K562 (cell line): ENCODE measurements at regions not wholly inside any gene's neighbourhood (a gene's known extent, or its start where the extent isn't known, plus 50 kb on each side); places are given as distances from the start of the nearest gene placed in this dataset.

Source experiments
- ATAC-seq: fragments of 200-7000 bp; cut with Tn5 transposase; 3 replicates; pipeline ENCODE4 v1.9.1; 2020; ENCODE audit warnings: moderate library complexity
- BruUV-seq: library from RNA; stranded (reverse); fragments of 400-500 nt; replicated peaks from 2 replicates; lab custom pipeline; 2021; lab: Mats Ljungman, UMichigan
- CTCF ChIA-PET: fragments of 300-600 bp; formaldehyde crosslinking; extraction: SDS; loops from one replicate; lab custom pipeline; 2021; ENCODE audit warnings: low intra/inter-chr PET ratio; lab: Yijun Ruan, JAX
- POLR2A ChIA-PET: fragments of 300-600, 350-650 bp; sonication (Branson Sonifier 250); formaldehyde crosslinking; extraction: SDS; loops from one replicate; lab custom pipeline; 2021; ENCODE audit warnings: antibody characterized with exemption, inconsistent platforms; lab: Yijun Ruan, JAX
- DNase-seq, 4 experiments: peaks; one replicate each; pipeline versions ENCODE4 v3.0.0 to v3.0.0-alpha.2; 2011 to 2018; ENCODE audit warnings: low spot score in 3 of 4, mixed read lengths in 3 of 4; ENCODE audit errors: extremely low read depth in 1 of 4
- FAIRE-seq: peaks from 2 replicates; lab custom pipeline; 2011; peaks lifted over from hg19 to GRCh38; lab: Jason Lieb, UNC
- H2AFZ ChIP-seq: 2 replicates; pipeline ENCODE4 v1.6.0; 2011; ENCODE audit warnings: low read depth, low read length, control low read depth, inconsistent platforms
- H3K27ac ChIP-seq: fragments of 200-600 bp; 3 replicates; pipeline ENCODE4 v1.8.0; 2011; ENCODE audit warnings: low read depth, mild to moderate bottlenecking, control low read depth, inconsistent platforms, low read length, moderate library complexity, mixed read lengths; ENCODE audit errors: extremely low read depth
- H3K27me3 ChIP-seq, 2 experiments: fragments of 300-600 bp in 1 of 2; 2 replicates in 1 of 2; 3 replicates in 1 of 2; pipeline versions ENCODE4 v1.6.0 to v1.8.0; 2011; ENCODE audit warnings: inconsistent platforms in 2 of 2, low read length in 2 of 2, mild to moderate bottlenecking in 1 of 2, mixed read lengths in 1 of 2, moderate library complexity in 1 of 2; ENCODE audit not compliant: control insufficient read depth in 2 of 2, insufficient read depth in 2 of 2
- H3K36me3 ChIP-seq: fragments of 300-600 bp; 3 replicates; pipeline ENCODE4 v1.8.0; 2011; ENCODE audit warnings: mild to moderate bottlenecking, low read length, inconsistent platforms; ENCODE audit not compliant: control insufficient read depth, insufficient read depth
- H3K4me1 ChIP-seq, 2 experiments: fragments of 200-600 bp in 1 of 2; replicated peaks in 1 of 2; 2 replicates in 1 of 2; 3 replicates in 1 of 2; pipeline versions ENCODE4 v1.5.1 to v1.8.0; 2011; ENCODE audit warnings: inconsistent platforms in 2 of 2, low read length in 2 of 2, mild to moderate bottlenecking in 1 of 2, mixed read lengths in 1 of 2, moderate library complexity in 1 of 2; ENCODE audit not compliant: control insufficient read depth in 2 of 2, insufficient read depth in 2 of 2
- H3K4me2 ChIP-seq: 2 replicates; pipeline ENCODE4 v1.6.1; 2011; ENCODE audit warnings: low read length, control low read depth, inconsistent platforms, mixed read lengths; ENCODE audit not compliant: insufficient read depth
- H3K4me3 ChIP-seq: fragments of 200-600 bp; sonication (generic), shearing (Covaris generic); 2 replicates; pipeline ENCODE4 v1.5.1; 2016; ENCODE audit warnings: control low read depth, inconsistent platforms
- H3K79me2 ChIP-seq: fragments of 200-600 bp; 3 replicates; pipeline ENCODE4 v1.8.0; 2011; ENCODE audit warnings: low read length, inconsistent platforms; ENCODE audit not compliant: control insufficient read depth, insufficient read depth
- H3K9ac ChIP-seq, 2 experiments: 2 replicates each; pipeline versions ENCODE4 v1.6.0 to v1.6.1; 2011; ENCODE audit warnings: low read depth in 2 of 2, low read length in 2 of 2, control low read depth in 1 of 2, inconsistent platforms in 1 of 2, mild to moderate bottlenecking in 1 of 2, mixed read lengths in 1 of 2; ENCODE audit not compliant: insufficient read depth in 1 of 2
- H3K9me1 ChIP-seq: one replicate; pipeline ENCODE4 v1.6.0; 2011; ENCODE audit warnings: inconsistent platforms, mild to moderate bottlenecking, low read length, moderate library complexity; ENCODE audit not compliant: control insufficient read depth, insufficient read depth
- H3K9me3 ChIP-seq: replicated peaks from 2 replicates; pipeline ENCODE4 v1.5.1; 2011; ENCODE audit warnings: low read depth, low read length, inconsistent platforms; ENCODE audit not compliant: control insufficient read depth, insufficient read depth
- H4K20me1 ChIP-seq: replicated peaks from 2 replicates; pipeline ENCODE4 v1.6.1; 2011; ENCODE audit warnings: low read length, inconsistent platforms, mixed read lengths; ENCODE audit not compliant: control insufficient read depth, insufficient read depth
- CREB1 ChIP-seq, 2 experiments: sonication (generic) in 1 of 2; formaldehyde crosslinking in 1 of 2; IDR thresholded peaks; 2 replicates each; pipeline versions ENCODE4 v1.6.1 to v1.8.0; 2012 to 2022; ENCODE audit warnings: inconsistent platforms in 1 of 2, mild to moderate bottlenecking in 1 of 2, missing genetic modification reagents in 1 of 2, moderate library complexity in 1 of 2
- HNRNPL ChIP-seq: fragments of 200-400 bp; formaldehyde crosslinking; IDR thresholded peaks from 2 replicates; pipeline ENCODE4 v1.6.1; 2017; ENCODE audit warnings: low read depth, mild to moderate bottlenecking, low read length
- RBM22 ChIP-seq: fragments of 200-400 bp; formaldehyde crosslinking; IDR thresholded peaks from 2 replicates; pipeline ENCODE4 v1.6.1; 2018; ENCODE audit warnings: low read length, low read depth; ENCODE audit not compliant: poor library complexity, severe bottlenecking
- ZBTB17 ChIP-seq: fragments of 450-650 bp; formaldehyde crosslinking; IDR thresholded peaks from 2 replicates; pipeline ENCODE4 v1.4.0; 2020; ENCODE audit warnings: mild to moderate bottlenecking
- ZBTB7A ChIP-seq: IDR thresholded peaks from 2 replicates; pipeline ENCODE4 v1.6.1; 2011; ENCODE audit warnings: low read depth, mild to moderate bottlenecking, low read length, moderate library complexity, borderline replicate concordance; ENCODE audit not compliant: control insufficient read depth
- ZNF695 ChIP-seq: fragments of 450-650 bp; formaldehyde crosslinking; IDR thresholded peaks from 2 replicates; pipeline ENCODE4 v1.4.0; 2020; ENCODE audit warnings: mild to moderate bottlenecking, moderate library complexity
- ZNF707 ChIP-seq: fragments of 250-450 bp; sonication (Bioruptor Pico); conservative IDR thresholded peaks from 2 replicates; pipeline ENCODE4 v1.8.0; 2022; ENCODE audit warnings: inconsistent platforms, mild to moderate bottlenecking, moderate library complexity
- ZZZ3 ChIP-seq: fragments of 450-650 bp; IDR thresholded peaks from 2 replicates; pipeline ENCODE4 v1.6.1; 2016; ENCODE audit warnings: antibody characterized with exemption, mild to moderate bottlenecking, moderate library complexity
- WGBS: fragments of 100-300 bp; shearing (Covaris generic); methylation state at CpG from one replicate; pipeline ENCODE4 v1.1.6; 2016; ENCODE audit warnings: low coverage, mixed read lengths; ENCODE audit not compliant: insufficient coverage; ENCODE audit errors: missing lambda C conversion rate; 5-methylcytosine and 5-hydroxymethylcytosine counted together
- in situ Hi-C: fragments of 300-500 bp; cut with MboI; formaldehyde crosslinking; loops from 4 replicates; pipeline ENCODE4 v1.15.0; 2018; ENCODE audit warnings: inconsistent platforms, mixed read lengths
- intact Hi-C: fragments of 100-400 bp; cut with micrococcal nuclease; formaldehyde crosslinking; loops from 2 replicates; pipeline ENCODE4 v1.14.2; 2022
- TF ChIP-seq, protein P1 (sequence below): fragments of 450-650 bp; IDR thresholded peaks from 2 replicates; pipeline ENCODE4 v1.6.1; 2016; ENCODE audit warnings: low read depth

DNA sequence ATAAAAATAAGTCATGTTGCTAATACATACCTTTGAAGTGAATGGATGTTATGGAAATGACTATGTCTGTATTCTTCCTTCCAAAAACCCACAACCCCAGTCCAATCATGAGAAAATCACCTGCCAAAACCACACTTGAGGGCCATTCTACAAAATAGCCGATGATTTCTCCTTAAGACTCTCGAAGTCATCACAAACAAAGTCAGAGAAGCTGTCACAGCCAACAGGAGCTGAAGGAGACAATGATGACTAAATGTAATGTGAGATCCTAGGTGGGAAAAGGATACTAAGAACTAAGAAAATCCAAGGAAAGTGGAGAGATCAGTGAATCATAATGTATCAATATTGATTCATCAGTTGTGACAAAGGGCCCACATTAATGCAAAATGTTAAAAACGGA lies 432.9 kb upstream of the DYNLRB2 start:
- no peak for ATAC-seq
- no peak for TF ChIP-seq HNRNPL
- WGBS, result 1% methylated on average over 3 of the region's 3 CpGs
- no peaks in the 10 kb centered on the region for H3K4me1 ChIP-seq
- no peak overlapping the region for H3K4me2 ChIP-seq
- in situ Hi-C loops (no loop called here), intact Hi-C loops (no loop called here)
- no peak for DNase-seq
- H3K9me1 ChIP-seq, result no peaks in the 10 kb centered on the region
- H3K9me3 ChIP-seq, result no peaks in the 10 kb centered on the region
- no peak overlapping the region for H2AFZ ChIP-seq
- ChIA-PET POLR2A (no interaction called here), CTCF (no interaction called here)
- BruUV-seq, result no TSS peak
- no peaks in the 10 kb centered on the region for H4K20me1 ChIP-seq
- peaks cover 13 to 34% of the 10 kb centered on the region in 2 experiments; a peak in 3 of 5 replicates for H3K27me3 ChIP-seq
- H3K36me3 ChIP-seq, result no peaks in the 10 kb centered on the region
- H3K79me2 ChIP-seq, result no peaks in the 10 kb centered on the region
- FAIRE-seq, result no peak
- H3K27ac ChIP-seq, result no peak overlapping the region
- H3K9ac ChIP-seq, result no peak overlapping the region
- H3K4me3 ChIP-seq, result no peak overlapping the region

DNA sequence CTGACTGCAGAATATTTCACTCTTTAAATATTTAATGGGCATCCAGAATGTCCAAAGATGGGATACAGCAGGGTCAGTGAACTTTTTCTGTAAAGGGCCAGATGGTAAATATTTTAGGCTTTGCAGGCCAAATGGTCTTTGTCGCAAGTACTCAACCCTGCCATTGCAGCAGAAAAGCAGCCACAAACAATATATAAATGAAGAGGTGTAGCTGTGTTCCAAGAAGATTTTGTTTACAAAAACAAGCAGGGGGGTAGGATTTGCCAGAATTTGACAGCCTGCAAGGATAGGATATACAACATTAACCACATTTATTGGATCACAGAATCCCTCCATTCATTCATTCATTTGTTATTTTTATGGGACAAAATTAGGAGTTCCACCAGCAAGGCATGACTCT lies 435.0 kb upstream of the DYNLRB2 start:
- DNase-seq, result no peak
- Histone ChIP-seq H3K9me1 (no peaks in the 10 kb centered on the region), H4K20me1 (no peaks in the 10 kb centered on the region), H3K4me3 (no peak overlapping the region), H3K9ac (no peak overlapping the region), H3K4me1 (no peaks in the 10 kb centered on the region), H3K9me3 (no peaks in the 10 kb centered on the region), H3K79me2 (no peaks in the 10 kb centered on the region), H3K27me3 (peaks cover 13 to 20% of the 10 kb centered on the region in 2 experiments; a peak in 3 of 5 replicates), H2AFZ (no peak overlapping the region), H3K4me2 (no peak overlapping the region), H3K36me3 (no peaks in the 10 kb centered on the region), H3K27ac (no peak overlapping the region)
- WGBS, result 0% methylated on average over 1 of the region's 1 CpG
- BruUV-seq, result no TSS peak
- no peak for FAIRE-seq
- in situ Hi-C loops (no loop called here), intact Hi-C loops (no loop called here)
- CTCF ChIA-PET, result no interaction called here
- no peak for ATAC-seq
- POLR2A ChIA-PET, result no interaction called here
- TF ChIP-seq ZBTB7A (no peak), ZBTB17 (CRISPR knock-in tag) (no peak), CREB1 (IDR thresholded peaks at IDR 0.05) (no peak), CREB1 (CRISPR knock-in tag; IDR thresholded peaks at IDR 0.05) (no peak), ZNF707 (no peak), ZNF695 (no peak), RBM22 (no peak), ZZZ3 (no peak)
- TF ChIP-seq, protein P1, sequence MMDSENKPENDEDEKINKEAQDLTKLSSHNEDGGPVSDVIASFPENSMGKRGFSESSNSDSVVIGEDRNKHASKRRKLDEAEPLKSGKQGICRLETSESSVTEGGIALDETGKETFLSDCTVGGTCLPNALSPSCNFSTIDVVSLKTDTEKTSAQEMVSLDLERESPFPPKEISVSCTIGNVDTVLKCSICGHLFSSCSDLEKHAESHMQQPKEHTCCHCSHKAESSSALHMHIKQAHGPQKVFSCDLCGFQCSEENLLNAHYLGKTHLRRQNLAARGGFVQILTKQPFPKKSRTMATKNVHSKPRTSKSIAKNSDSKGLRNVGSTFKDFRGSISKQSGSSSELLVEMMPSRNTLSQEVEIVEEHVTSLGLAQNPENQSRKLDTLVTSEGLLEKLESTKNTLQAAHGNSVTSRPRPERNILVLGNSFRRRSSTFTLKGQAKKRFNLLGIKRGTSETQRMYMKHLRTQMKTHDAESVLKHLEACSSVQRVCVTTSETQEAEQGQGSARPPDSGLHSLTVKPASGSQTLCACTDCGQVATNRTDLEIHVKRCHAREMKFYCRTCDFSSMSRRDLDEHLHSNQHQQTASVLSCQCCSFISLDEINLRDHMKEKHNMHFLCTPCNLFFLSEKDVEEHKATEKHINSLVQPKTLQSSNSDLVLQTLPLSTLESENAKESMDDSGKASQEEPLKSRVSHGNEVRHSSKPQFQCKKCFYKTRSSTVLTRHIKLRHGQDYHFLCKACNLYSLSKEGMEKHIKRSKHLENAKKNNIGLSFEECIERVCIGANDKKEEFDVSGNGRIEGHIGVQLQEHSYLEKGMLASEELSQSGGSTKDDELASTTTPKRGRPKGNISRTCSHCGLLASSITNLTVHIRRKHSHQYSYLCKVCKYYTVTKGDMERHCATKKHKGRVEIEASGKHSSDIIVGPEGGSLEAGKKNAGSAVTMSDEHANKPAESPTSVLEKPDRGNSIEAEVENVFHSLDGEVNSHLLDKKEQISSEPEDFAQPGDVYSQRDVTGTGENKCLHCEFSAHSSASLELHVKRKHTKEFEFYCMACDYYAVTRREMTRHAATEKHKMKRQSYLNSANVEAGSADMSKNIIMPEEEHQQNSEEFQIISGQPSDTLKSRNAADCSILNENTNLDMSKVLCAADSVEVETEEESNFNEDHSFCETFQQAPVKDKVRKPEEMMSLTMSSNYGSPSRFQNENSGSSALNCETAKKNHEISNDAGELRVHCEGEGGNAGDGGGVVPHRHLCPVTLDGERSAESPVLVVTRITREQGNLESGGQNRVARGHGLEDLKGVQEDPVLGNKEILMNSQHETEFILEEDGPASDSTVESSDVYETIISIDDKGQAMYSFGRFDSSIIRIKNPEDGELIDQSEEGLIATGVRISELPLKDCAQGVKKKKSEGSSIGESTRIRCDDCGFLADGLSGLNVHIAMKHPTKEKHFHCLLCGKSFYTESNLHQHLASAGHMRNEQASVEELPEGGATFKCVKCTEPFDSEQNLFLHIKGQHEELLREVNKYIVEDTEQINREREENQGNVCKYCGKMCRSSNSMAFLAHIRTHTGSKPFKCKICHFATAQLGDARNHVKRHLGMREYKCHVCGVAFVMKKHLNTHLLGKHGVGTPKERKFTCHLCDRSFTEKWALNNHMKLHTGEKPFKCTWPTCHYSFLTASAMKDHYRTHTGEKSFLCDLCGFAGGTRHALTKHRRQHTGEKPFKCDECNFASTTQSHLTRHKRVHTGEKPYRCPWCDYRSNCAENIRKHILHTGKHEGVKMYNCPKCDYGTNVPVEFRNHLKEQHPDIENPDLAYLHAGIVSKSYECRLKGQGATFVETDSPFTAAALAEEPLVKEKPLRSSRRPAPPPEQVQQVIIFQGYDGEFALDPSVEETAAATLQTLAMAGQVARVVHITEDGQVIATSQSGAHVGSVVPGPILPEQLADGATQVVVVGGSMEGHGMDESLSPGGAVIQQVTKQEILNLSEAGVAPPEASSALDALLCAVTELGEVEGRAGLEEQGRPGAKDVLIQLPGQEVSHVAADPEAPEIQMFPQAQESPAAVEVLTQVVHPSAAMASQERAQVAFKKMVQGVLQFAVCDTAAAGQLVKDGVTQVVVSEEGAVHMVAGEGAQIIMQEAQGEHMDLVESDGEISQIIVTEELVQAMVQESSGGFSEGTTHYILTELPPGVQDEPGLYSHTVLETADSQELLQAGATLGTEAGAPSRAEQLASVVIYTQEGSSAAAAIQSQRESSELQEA, result no peak
